A172 (cell line): ENCODE measurements at regions not wholly inside any gene's neighbourhood (a gene's known extent, or its start where the extent isn't known, plus 50 kb on each side); places are given as distances from the start of the nearest gene placed in this dataset.

Source experiments
- DNase-seq: peaks from one replicate; pipeline ENCODE4 v3.0.0-alpha.2; 2015; ENCODE audit warnings: low spot score

DNA sequence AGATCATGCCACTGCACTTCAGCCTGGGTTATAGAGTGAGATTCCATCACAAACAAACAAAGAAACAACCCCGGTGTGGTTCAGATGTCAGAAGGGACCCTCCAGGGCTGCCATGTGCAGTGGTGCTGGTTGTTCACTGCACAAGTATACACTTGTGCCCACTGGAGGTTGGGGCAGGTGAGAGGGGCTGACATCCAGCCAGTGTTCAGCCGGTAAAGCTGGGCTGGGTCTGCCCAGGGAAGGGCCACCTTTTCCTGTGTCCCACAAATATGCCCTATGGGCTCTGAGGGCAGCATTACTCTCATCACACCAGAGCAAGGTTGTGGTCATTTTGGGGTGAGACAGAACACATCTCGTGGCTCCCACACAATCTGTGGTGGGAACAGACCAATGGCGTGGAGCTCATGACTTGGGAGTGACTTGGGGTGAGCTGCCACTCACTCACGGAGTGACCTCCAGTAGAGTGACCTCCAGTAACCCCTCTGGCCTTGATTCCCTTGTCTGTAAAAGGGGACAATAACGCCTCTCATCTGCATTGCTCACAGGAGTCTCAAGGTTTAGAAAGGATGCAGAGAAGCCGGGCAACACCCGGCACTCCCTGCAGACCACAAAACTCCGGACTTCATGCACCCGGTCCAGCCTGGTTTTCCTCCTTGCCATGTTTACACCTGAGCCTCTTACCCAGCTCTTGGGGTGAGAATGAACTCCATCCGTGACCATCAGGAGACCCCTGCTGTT lies 69.0 kb upstream of the VRK1 start:
- DNase-seq: no peak

DNA sequence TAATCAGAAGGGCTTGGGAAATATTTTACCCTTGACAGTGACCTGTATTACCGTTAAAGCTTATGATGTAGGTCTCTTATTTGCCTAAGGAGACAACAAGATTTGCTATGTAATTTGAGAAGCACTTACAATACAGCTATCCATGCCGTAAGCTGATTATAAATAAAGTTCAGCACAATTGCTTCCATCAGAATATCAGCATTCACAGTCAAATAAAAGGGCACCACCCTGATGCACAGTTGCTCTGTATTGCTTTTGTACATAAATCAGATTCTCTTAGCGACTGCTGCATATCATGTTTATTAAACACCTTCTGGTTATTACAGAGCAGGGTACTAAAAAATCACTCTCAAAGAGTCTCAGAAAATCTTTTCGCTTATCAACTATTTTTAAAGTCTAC lies 67.3 kb upstream of the VRK1 start:
- DNase-seq: no peak

DNA sequence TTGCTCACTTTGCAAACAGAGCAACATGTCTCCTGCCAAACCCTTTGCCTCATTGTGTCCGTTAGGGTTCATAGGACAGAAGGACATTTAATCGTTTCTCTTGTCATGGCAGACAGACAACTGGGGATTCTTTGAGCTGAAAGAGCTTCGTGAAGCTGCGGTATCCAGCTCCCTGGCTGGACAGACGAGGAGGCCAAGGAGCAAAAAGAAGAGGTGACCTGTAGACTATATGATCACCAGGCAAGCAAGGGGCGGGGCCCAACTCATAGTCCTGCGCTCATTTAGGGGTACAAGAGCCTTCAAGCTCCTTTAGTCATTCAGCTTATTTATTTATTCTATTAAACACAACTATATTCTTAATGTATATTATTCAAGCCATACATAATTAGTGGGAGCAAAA lies 66.8 kb upstream of the VRK1 start:
- no peak for DNase-seq

DNA sequence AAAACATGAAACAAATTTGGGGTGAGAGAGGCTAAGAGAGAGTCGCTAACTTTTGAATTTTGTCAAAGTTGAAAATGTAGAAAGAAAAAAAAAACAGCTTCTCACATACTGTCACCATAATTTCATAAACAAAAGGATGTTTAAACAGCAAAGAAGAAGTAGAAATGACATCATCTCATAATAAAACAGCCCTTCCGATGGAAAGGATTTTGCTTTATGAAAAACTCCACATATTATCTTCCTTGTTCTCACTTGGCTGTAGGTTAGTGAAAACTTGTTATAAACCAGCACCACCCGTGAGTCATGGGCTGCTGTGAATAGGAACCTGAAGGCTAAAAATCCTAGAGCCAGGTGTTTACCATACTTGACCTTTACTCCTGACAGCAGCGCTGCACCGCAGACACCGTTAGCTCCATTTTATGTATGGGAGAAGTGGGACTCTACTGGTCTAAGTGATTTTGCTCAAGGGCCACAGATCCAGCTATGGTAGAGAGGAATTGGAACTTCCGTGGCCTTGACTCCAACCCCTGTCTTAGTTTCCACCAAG lies 63.0 kb upstream of the VRK1 start:
- DNase-seq: no peak

- DNase-seq: no peak
Measured at GRCh38 chr14:96735526-96735925, 61.7 kb upstream of the VRK1 start.

DNA sequence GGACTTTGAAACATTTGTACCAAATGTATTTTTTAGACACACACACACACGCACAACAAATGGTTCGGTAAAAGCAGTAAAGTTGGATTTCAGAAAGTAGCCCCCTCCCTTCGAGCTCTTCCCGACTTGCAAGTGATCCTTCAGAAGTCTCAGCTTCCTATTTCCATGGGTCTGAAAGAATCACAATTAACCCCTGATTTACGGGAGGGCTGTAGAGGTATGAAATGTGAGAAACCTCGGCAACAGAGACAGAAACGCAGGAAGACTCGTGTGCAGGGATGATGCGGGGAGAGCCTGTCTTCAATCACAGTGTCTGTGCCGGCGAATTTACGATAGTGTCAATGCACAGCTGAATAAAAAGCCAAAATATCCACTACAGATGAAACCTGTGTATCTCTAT lies 60.7 kb upstream of the VRK1 start:
- no peak for DNase-seq

DNA sequence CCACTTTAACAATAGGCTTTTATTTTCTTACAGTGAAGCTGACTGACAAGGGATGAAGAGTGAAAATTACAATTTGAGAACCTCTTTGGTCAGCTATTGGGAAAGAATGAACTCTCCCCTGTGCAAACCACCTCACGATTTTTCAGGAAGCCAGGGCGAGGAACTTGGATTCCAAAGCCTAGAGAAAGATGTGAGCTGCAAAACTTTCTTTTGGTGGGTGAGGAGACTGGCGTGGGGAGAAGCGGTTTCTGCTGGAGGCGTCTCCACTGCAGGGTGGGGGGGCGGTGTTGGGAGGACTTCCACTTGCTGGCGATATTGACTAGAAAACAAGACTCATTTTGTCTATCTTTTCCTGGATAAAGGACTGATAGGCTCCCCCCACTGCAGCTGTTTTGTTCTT lies 59.3 kb upstream of the VRK1 start:
- no peak for DNase-seq

- no peak for DNase-seq
Measured at GRCh38 chr14:96739200-96739910, 57.8 kb upstream of the VRK1 start.

GRCh38 chr14:96741151-96741977 lies 55.8 kb upstream of the VRK1 start:
- peak; percentile 4 for DNase-seq

DNA sequence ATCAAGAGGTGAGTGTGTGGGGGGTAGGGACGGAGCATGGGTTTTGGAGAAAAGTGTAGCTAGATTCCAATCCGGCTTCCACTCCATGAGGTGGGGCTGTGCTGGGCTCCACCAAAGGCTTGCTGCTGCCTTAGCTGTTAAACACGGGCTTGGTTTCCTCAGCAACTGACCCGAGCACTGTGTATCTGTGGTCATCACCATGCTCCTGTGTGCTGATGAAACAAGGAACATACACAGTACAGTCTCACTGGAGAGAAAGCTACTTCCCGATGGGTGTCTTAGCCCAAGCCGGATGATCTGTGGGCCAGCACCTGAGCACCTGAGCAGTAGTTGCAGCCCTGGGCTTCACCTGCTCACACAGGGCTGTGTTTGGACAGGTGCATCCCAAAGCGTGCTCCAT lies 52.9 kb upstream of the VRK1 start:
- no peak for DNase-seq

DNA sequence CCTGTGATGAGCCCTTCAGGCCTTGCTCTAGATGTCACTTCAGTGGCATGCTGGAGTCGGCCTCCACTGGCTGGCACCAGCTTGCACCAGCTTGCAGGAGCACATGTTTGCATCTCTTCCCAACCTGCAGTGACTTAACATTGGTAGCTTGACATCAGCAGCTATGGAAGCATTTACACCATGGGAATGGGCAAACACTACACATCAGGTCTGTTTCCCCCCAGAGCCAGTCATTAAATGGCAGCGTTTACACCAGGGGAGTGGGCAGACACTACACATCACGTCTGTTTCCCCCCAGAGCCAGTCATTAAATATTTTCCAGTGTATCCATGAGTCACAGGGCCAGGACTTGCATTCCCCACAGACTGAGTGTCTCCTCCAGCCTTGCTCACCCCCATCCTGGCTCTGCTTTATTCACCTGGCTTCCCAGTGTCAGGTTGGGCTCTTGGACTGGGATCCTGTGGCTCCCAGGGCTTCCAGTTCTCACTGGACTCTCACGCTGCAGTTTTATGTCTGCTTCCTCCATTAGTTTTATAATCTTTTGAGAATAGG lies 51.6 kb upstream of the VRK1 start:
- DNase-seq: no peak

GRCh38 chr14:96746101-96746500 lies 51.1 kb upstream of the VRK1 start:
- no peak for DNase-seq

GRCh38 chr14:96747006-96747405 lies 50.2 kb upstream of the VRK1 start:
- DNase-seq: no peak
